ENCODE measurements at regions not wholly inside any gene's neighbourhood (a gene's known extent, or its start where the extent isn't known, plus 50 kb on each side); places are given as distances from the start of the nearest gene placed in this dataset.

- TF ChIP-seq, protein P1, sequence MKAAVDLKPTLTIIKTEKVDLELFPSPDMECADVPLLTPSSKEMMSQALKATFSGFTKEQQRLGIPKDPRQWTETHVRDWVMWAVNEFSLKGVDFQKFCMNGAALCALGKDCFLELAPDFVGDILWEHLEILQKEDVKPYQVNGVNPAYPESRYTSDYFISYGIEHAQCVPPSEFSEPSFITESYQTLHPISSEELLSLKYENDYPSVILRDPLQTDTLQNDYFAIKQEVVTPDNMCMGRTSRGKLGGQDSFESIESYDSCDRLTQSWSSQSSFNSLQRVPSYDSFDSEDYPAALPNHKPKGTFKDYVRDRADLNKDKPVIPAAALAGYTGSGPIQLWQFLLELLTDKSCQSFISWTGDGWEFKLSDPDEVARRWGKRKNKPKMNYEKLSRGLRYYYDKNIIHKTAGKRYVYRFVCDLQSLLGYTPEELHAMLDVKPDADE (IDR thresholded peaks at IDR 0.05) = no peak
- no peak for TF ChIP-seq CREB1 (CRISPR knock-in tag; IDR thresholded peaks at IDR 0.05; ENCODE audit: low read depth)
- no peak for TF ChIP-seq ZNF114 (CRISPR knock-in tag; IDR thresholded peaks at IDR 0.05)
- no peak for TF ChIP-seq STAT1 (IDR thresholded peaks at IDR 0.05; ENCODE audit: unreplicated experiment)
Observed at GRCh38 chr14:83342590-83342989, 1808.9 kb upstream of the SEL1L start (continued).

GRCh38 chr14:83347874-83348273 lies 1814.2 kb upstream of the SEL1L start:
- no peaks in the 10 kb centered on the region; the same call in 2 of the 3 replicates for H3K9me3 Mint-ChIP-seq
- no peak for DNase-seq (ENCODE audit: low spot score)
- H3K36me3 Mint-ChIP-seq (ENCODE audit: low read depth) = no peaks in the 10 kb centered on the region
- H3K36me3 ChIP-seq (ENCODE audit: insufficient read depth) = no peaks in the 10 kb centered on the region
- no peak for ATAC-seq
- H2AFZ ChIP-seq = no peak overlapping the region
- H3K27me3 Mint-ChIP-seq (ENCODE audit: insufficient read depth, low read depth, poor library complexity) = no peaks in the 10 kb centered on the region
- H3F3A ChIP-seq (replicated peaks; ENCODE audit: low read depth) = no peaks in the 10 kb centered on the region
- H3K27ac ChIP-seq (ENCODE audit: low read depth) = no peak overlapping the region
- no peaks in the 10 kb centered on the region for H3K4me1 Mint-ChIP-seq
- H3K4me2 ChIP-seq = no peak overlapping the region
- H3K9me2 ChIP-seq (ENCODE audit: insufficient read depth) = no peaks in the 10 kb centered on the region
- no peaks in the 10 kb centered on the region for H4K20me1 ChIP-seq (replicated peaks; ENCODE audit: insufficient read depth)
- H3K4me3 ChIP-seq = no peak overlapping the region
- H3K4me3 Mint-ChIP-seq = no peak overlapping the region
- no peak overlapping the region for H3K27ac Mint-ChIP-seq
- TF ChIP-seq ZNF331 (CRISPR knock-in tag; IDR thresholded peaks at IDR 0.05; ENCODE audit: low read depth) = no peak
- TF ChIP-seq JUNB (IDR thresholded peaks at IDR 0.05; ENCODE audit: unreplicated experiment) = no peak
- no peaks in the 10 kb centered on the region for H3K27me3 ChIP-seq (ENCODE audit: insufficient read depth)
- no peaks in the 10 kb centered on the region for H3K79me2 ChIP-seq (replicated peaks; ENCODE audit: insufficient read depth)
- H3K4me1 ChIP-seq (ENCODE audit: insufficient read depth) = no peaks in the 10 kb centered on the region

- no peaks in the 10 kb centered on the region for H3K9me3 Mint-ChIP-seq
- TF ChIP-seq JUNB (IDR thresholded peaks at IDR 0.05; ENCODE audit: unreplicated experiment) (no peak), ZNF114 (CRISPR knock-in tag; IDR thresholded peaks at IDR 0.05) (no peak), EZH2phosphoT487 (IDR thresholded peaks at IDR 0.05; ENCODE audit: unreplicated experiment) (no peak)
- TF ChIP-seq, protein P1 (IDR thresholded peaks at IDR 0.05) = no peak
- TF ChIP-seq, protein P2, sequence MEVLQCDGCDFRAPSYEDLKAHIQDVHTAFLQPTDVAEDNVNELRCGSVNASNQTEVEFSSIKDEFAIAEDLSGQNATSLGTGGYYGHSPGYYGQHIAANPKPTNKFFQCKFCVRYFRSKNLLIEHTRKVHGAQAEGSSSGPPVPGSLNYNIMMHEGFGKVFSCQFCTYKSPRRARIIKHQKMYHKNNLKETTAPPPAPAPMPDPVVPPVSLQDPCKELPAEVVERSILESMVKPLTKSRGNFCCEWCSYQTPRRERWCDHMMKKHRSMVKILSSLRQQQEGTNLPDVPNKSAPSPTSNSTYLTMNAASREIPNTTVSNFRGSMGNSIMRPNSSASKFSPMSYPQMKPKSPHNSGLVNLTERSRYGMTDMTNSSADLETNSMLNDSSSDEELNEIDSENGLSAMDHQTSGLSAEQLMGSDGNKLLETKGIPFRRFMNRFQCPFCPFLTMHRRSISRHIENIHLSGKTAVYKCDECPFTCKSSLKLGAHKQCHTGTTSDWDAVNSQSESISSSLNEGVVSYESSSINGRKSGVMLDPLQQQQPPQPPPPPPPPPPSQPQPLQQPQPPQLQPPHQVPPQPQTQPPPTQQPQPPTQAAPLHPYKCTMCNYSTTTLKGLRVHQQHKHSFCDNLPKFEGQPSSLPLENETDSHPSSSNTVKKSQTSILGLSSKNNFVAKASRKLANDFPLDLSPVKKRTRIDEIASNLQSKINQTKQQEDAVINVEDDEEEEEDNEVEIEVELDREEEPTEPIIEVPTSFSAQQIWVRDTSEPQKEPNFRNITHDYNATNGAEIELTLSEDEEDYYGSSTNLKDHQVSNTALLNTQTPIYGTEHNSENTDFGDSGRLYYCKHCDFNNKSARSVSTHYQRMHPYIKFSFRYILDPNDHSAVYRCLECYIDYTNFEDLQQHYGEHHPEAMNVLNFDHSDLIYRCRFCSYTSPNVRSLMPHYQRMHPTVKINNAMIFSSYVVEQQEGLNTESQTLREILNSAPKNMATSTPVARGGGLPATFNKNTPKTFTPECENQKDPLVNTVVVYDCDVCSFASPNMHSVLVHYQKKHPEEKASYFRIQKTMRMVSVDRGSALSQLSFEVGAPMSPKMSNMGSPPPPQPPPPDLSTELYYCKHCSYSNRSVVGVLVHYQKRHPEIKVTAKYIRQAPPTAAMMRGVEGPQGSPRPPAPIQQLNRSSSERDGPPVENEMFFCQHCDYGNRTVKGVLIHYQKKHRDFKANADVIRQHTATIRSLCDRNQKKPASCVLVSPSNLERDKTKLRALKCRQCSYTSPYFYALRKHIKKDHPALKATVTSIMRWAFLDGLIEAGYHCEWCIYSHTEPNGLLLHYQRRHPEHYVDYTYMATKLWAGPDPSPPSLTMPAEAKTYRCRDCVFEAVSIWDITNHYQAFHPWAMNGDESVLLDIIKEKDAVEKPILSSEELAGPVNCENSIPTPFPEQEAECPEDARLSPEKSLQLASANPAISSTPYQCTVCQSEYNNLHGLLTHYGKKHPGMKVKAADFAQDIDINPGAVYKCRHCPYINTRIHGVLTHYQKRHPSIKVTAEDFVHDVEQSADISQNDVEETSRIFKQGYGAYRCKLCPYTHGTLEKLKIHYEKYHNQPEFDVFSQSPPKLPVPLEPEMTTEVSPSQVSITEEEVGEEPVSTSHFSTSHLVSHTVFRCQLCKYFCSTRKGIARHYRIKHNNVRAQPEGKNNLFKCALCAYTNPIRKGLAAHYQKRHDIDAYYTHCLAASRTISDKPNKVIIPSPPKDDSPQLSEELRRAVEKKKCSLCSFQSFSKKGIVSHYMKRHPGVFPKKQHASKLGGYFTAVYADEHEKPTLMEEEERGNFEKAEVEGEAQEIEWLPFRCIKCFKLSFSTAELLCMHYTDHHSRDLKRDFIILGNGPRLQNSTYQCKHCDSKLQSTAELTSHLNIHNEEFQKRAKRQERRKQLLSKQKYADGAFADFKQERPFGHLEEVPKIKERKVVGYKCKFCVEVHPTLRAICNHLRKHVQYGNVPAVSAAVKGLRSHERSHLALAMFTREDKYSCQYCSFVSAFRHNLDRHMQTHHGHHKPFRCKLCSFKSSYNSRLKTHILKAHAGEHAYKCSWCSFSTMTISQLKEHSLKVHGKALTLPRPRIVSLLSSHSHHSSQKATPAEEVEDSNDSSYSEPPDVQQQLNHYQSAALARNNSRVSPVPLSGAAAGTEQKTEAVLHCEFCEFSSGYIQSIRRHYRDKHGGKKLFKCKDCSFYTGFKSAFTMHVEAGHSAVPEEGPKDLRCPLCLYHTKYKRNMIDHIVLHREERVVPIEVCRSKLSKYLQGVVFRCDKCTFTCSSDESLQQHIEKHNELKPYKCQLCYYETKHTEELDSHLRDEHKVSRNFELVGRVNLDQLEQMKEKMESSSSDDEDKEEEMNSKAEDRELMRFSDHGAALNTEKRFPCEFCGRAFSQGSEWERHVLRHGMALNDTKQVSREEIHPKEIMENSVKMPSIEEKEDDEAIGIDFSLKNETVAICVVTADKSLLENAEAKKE (CRISPR knock-in tag; IDR thresholded peaks at IDR 0.05) = no peak
- no peaks in the 10 kb centered on the region for H3K4me1 Mint-ChIP-seq
- ATAC-seq (no peak), DNase-seq (ENCODE audit: low spot score) (no peak)
- no peak overlapping the region for H3K27ac Mint-ChIP-seq
- H3K27me3 Mint-ChIP-seq (ENCODE audit: insufficient read depth, low read depth, poor library complexity) = no peaks in the 10 kb centered on the region
- H3K36me3 ChIP-seq (ENCODE audit: insufficient read depth) = no peaks in the 10 kb centered on the region
- no peaks in the 10 kb centered on the region for H3K9me2 ChIP-seq (ENCODE audit: insufficient read depth)
- H3K4me3 Mint-ChIP-seq = no peak overlapping the region
- no peaks in the 10 kb centered on the region for H3K36me3 Mint-ChIP-seq (ENCODE audit: low read depth)
- H3K27me3 ChIP-seq (ENCODE audit: insufficient read depth) = no peaks in the 10 kb centered on the region
- no peaks in the 10 kb centered on the region for H3F3A ChIP-seq (replicated peaks; ENCODE audit: low read depth)
- no peaks in the 10 kb centered on the region for H3K4me1 ChIP-seq (ENCODE audit: insufficient read depth)
- no peaks in the 10 kb centered on the region for H4K20me1 ChIP-seq (replicated peaks; ENCODE audit: insufficient read depth)
- H3K4me2 ChIP-seq = no peak overlapping the region
- H3K79me2 ChIP-seq (replicated peaks; ENCODE audit: insufficient read depth) = no peaks in the 10 kb centered on the region
- no peak overlapping the region for H2AFZ ChIP-seq
- H3K27ac ChIP-seq (ENCODE audit: low read depth) = no peak overlapping the region
- no peak overlapping the region for H3K4me3 ChIP-seq
Observed at GRCh38 chr14:83355609-83356008, 1822.0 kb upstream of the SEL1L start.

All from GM23338 (cell line).